Glutamatergic neuron (in vitro differentiated cells): ENCODE measurements at regions not wholly inside any gene's neighbourhood (a gene's known extent, or its start where the extent isn't known, plus 50 kb on each side); places are given as distances from the start of the nearest gene placed in this dataset.

Source experiments
- DNase-seq: peaks from one replicate; pipeline ENCODE4 v3.0.0; 2022
- H3K27ac Mint-ChIP-seq: one replicate; pipeline ENCODE4 v1.8.0; 2020; ENCODE audit warnings: mild to moderate bottlenecking, mixed read lengths, inconsistent platforms; ENCODE audit not compliant: unreplicated experiment
- H3K27me3 Mint-ChIP-seq: one replicate; pipeline ENCODE4 v1.8.0; 2020; ENCODE audit warnings: mild to moderate bottlenecking, moderate library complexity, mixed read lengths, inconsistent platforms; ENCODE audit not compliant: unreplicated experiment
- H3K36me3 Mint-ChIP-seq: one replicate; pipeline ENCODE4 v1.8.0; 2020; ENCODE audit warnings: mild to moderate bottlenecking, mixed read lengths, inconsistent platforms; ENCODE audit not compliant: unreplicated experiment
- H3K4me1 Mint-ChIP-seq: one replicate; pipeline ENCODE4 v1.8.0; 2020; ENCODE audit warnings: mild to moderate bottlenecking, low read depth, mixed read lengths, inconsistent platforms; ENCODE audit not compliant: unreplicated experiment
- H3K4me3 Mint-ChIP-seq: one replicate; pipeline ENCODE4 v1.8.0; 2020; ENCODE audit warnings: mild to moderate bottlenecking, mixed read lengths, inconsistent platforms; ENCODE audit not compliant: unreplicated experiment
- H3K9me3 Mint-ChIP-seq: one replicate; pipeline ENCODE4 v1.8.0; 2020; ENCODE audit warnings: mild to moderate bottlenecking, moderate library complexity, mixed read lengths, inconsistent platforms; ENCODE audit not compliant: unreplicated experiment
- TF ChIP-seq, protein P1 (sequence below): fragments of 200-600 bp; sonication (generic); IDR thresholded peaks from one replicate; pipeline ENCODE4 v1.5.0; 2021; ENCODE audit not compliant: partially characterized antibody, unreplicated experiment

DNA sequence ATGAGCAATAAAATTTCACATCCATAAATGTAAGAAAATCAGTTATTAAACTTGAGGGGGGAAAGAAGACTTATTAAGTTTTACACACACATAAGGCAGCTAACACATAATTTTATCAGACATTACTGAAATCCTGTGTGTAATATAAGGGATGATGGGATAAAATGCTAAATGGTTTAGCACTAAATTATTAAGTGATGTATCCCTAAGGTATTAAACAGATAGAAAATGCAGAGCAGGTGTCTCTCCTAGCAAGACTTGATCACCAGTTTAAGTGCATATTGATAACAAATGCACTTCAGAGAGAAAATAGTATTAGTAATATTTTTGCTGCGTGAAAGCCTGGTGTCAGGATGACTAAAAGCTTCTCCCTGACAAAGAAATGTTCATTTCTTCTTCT, 172.8 kb upstream of the ZFP64 start:
- no peak for DNase-seq
- no peak overlapping the region for H3K27ac Mint-ChIP-seq
- H3K4me1 Mint-ChIP-seq: no peaks in the 10 kb centered on the region
- H3K36me3 Mint-ChIP-seq: peaks cover 3% of the 10 kb centered on the region
- TF ChIP-seq, protein P1, sequence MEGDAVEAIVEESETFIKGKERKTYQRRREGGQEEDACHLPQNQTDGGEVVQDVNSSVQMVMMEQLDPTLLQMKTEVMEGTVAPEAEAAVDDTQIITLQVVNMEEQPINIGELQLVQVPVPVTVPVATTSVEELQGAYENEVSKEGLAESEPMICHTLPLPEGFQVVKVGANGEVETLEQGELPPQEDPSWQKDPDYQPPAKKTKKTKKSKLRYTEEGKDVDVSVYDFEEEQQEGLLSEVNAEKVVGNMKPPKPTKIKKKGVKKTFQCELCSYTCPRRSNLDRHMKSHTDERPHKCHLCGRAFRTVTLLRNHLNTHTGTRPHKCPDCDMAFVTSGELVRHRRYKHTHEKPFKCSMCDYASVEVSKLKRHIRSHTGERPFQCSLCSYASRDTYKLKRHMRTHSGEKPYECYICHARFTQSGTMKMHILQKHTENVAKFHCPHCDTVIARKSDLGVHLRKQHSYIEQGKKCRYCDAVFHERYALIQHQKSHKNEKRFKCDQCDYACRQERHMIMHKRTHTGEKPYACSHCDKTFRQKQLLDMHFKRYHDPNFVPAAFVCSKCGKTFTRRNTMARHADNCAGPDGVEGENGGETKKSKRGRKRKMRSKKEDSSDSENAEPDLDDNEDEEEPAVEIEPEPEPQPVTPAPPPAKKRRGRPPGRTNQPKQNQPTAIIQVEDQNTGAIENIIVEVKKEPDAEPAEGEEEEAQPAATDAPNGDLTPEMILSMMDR: no peak
- H3K4me3 Mint-ChIP-seq: no peak overlapping the region
- H3K9me3 Mint-ChIP-seq: peaks cover 2% of the 10 kb centered on the region
- H3K27me3 Mint-ChIP-seq: no peaks in the 10 kb centered on the region

DNA sequence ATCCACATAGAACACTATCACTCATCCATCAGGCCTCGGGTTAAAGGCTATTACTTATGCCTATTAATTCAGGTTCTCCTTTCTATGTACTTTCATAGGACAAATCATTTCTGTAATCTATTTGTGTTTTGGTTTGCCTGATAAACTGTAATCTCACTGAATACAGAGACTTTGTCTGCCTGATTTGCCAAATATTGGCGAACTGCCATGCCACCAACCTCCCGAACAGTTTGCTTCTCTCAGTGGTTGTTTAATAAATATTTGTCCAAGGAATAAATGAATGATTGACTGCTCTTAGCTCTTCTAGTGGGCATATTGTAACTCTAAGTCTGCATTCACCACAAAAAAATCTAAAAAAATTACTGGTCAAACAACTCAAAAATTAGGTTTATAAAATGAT, 170.1 kb upstream of the ZFP64 start:
- Mint-ChIP-seq H3K36me3 (peaks cover 3% of the 10 kb centered on the region), H3K4me3 (no peak overlapping the region), H3K9me3 (peaks cover 2% of the 10 kb centered on the region)

DNA sequence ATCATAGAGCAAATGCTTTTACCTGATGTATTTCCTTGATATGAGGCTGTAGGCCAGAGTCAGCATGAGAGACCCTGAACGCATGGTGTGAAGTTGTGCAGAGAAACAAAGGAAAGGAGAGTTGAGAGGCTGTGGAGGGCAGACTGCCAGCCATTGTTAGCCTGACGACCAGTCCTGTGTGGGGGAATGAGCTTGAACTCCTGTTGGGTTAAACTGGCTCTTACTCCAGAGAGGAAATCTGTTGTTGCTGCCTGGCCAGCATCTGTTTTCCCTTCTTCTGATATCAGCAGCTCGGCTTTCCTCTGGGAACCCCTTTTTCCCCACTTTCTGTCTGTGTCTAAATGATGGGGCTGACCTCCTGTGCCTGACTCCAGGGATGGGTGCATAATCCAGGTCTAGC, 158.2 kb upstream of the ZFP64 start:
- Mint-ChIP-seq H3K4me1 (no peaks in the 10 kb centered on the region), H3K9me3 (no peaks in the 10 kb centered on the region), H3K36me3 (no peaks in the 10 kb centered on the region), H3K27ac (no peak overlapping the region), H3K4me3 (no peak overlapping the region), H3K27me3 (no peaks in the 10 kb centered on the region)
- TF ChIP-seq, protein P1: no peak
- DNase-seq: no peak

More for the DNA sequence above, 170.1 kb upstream of the ZFP64 start:
- H3K4me1 Mint-ChIP-seq: no peaks in the 10 kb centered on the region
- no peak overlapping the region for H3K27ac Mint-ChIP-seq
- H3K27me3 Mint-ChIP-seq: no peaks in the 10 kb centered on the region
- no peak for DNase-seq
- TF ChIP-seq, protein P1: no peak

DNA sequence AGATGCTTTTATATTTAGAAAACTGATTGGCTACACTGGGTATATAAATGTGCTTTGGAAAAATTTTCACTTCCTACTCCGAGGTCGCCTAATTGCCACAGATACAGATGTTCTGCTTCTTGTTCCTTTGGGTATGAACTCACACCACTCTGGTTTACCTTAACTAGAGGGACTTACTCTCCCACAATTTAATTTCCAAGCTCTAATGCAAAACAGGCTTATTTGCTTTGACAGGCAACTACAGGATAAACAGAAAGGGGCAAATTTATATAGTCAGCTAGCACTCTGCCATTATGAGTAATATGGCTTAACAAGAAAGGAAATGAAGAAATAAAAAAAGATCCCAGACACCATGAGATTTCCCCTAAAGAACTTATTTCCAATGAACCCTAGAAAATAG, 156.9 kb upstream of the ZFP64 start:
- Mint-ChIP-seq H3K4me1 (no peaks in the 10 kb centered on the region), H3K4me3 (no peak overlapping the region), H3K27ac (no peak overlapping the region), H3K36me3 (no peaks in the 10 kb centered on the region), H3K27me3 (no peaks in the 10 kb centered on the region), H3K9me3 (peaks cover 2% of the 10 kb centered on the region)
- TF ChIP-seq, protein P1: no peak
- DNase-seq: no peak

DNA sequence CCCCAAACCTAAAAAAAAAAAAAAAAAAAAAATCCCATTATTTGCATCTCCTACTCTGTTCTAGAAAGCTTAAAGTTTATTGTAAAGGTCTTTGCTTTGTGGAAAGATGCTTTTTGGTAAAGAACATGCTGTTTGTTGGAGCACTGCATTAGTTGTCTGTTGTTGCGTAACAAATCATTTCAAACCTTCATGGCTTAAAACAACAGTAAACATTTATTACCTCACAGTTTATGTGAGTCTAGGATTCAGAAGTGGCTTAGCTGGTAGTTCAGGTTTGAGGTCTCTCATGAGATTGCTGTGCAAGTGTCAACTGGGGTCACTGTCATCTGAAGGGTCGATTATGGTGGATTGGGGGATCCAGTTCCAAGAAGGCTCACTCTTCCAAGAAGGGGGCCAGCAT, 155.2 kb upstream of the ZFP64 start:
- TF ChIP-seq, protein P1: no peak
- H3K4me3 Mint-ChIP-seq: no peak overlapping the region
- no peak for DNase-seq
- no peaks in the 10 kb centered on the region for H3K36me3 Mint-ChIP-seq
- peaks cover 2% of the 10 kb centered on the region for H3K9me3 Mint-ChIP-seq
- no peaks in the 10 kb centered on the region for H3K4me1 Mint-ChIP-seq
- no peak overlapping the region for H3K27ac Mint-ChIP-seq
- H3K27me3 Mint-ChIP-seq: no peaks in the 10 kb centered on the region
